Mesodermal cell (in vitro differentiated cells): ENCODE measurements at regions not wholly inside any gene's neighbourhood (a gene's known extent, or its start where the extent isn't known, plus 50 kb on each side); places are given as distances from the start of the nearest gene placed in this dataset.
"Not testable (repeated sequence)": the region's sequence is repeated elsewhere in the genome, so short reads cannot be mapped to it uniquely, and the experiment has no call there.

Source experiments
- H3K27ac ChIP-seq: 2 replicates; pipeline ENCODE4 v1.7.0; 2013; ENCODE audit warnings: mild to moderate bottlenecking, low read depth, low read length, moderate library complexity; ENCODE audit not compliant: severe bottlenecking
- H3K36me3 ChIP-seq: 2 replicates; pipeline ENCODE4 v1.7.1; 2013; ENCODE audit warnings: mild to moderate bottlenecking, low read length, moderate library complexity; ENCODE audit not compliant: control insufficient read depth, insufficient read depth
- H3K4me1 ChIP-seq: one replicate; pipeline ENCODE4 v1.7.1; 2013; ENCODE audit warnings: mild to moderate bottlenecking, low read length; ENCODE audit not compliant: insufficient read depth, control insufficient read depth, poor library complexity, severe bottlenecking
- H3K4me3 ChIP-seq: 2 replicates; pipeline ENCODE4 v1.7.0; 2013; ENCODE audit warnings: low read length, control low read depth, mild to moderate bottlenecking; ENCODE audit not compliant: insufficient read depth, poor library complexity, severe bottlenecking; ENCODE audit errors: extremely low read depth
- H3K9me3 ChIP-seq: 2 replicates; pipeline ENCODE4 v1.7.1; 2013; ENCODE audit warnings: mild to moderate bottlenecking, low read length, moderate library complexity; ENCODE audit not compliant: control insufficient read depth
- WGBS, 2 experiments: methylation state at CpG; one replicate each; pipeline ENCODE4 v1.1.5; 2013; ENCODE audit warnings: missing lambda C conversion rate in 2 of 2; ENCODE audit not compliant: insufficient coverage in 2 of 2; 5-methylcytosine and 5-hydroxymethylcytosine counted together

GRCh38 chr12:131230340-131231031, 276.8 kb downstream of the ADGRD1 start:
- WGBS, 2 experiments: 85 to 91% methylated on average over 16 of the region's 17 CpGs
- Histone ChIP-seq H3K36me3 (no peaks in the 10 kb centered on the region), H3K4me1 (peaks cover 8% of the 10 kb centered on the region), H3K4me3 (no peak overlapping the region), H3K27ac (no peak overlapping the region), H3K9me3 (no peaks in the 10 kb centered on the region)

- no peaks in the 10 kb centered on the region for H3K36me3 ChIP-seq
- WGBS, 2 experiments: 87 to 91% methylated on average over 19 to 22 of the region's 23 CpGs
Observed at GRCh38 chr12:131231032-131231980, 277.6 kb downstream of the ADGRD1 start.

GRCh38 chr12:131232036-131232435, 278.3 kb downstream of the ADGRD1 start:
- 87 to 94% methylated on average over 2 to 4 of the region's 5 CpGs for WGBS, 2 experiments
- peaks cover 8% of the 10 kb centered on the region for H3K4me1 ChIP-seq
- H3K36me3 ChIP-seq: no peaks in the 10 kb centered on the region
- H3K4me3 ChIP-seq: no peak overlapping the region
- H3K9me3 ChIP-seq: no peaks in the 10 kb centered on the region
- H3K27ac ChIP-seq: no peak overlapping the region

More at GRCh38 chr12:131231032-131231980, 277.6 kb downstream of the ADGRD1 start:
- no peak overlapping the region for H3K4me3 ChIP-seq
- H3K9me3 ChIP-seq: no peaks in the 10 kb centered on the region
- H3K4me1 ChIP-seq: peaks cover 8% of the 10 kb centered on the region
- H3K27ac ChIP-seq: no peak overlapping the region

GRCh38 chr12:131232872-131233271, 279.2 kb downstream of the ADGRD1 start:
- H3K27ac ChIP-seq, H3K4me3 ChIP-seq, H3K36me3 ChIP-seq, H3K4me1 ChIP-seq, H3K9me3 ChIP-seq: not testable (repeated sequence)
- 98% methylated on average over 5 of the region's 14 CpGs; no CpG with 5 or more reads in 1 of the 2 experiments for WGBS, 2 experiments

GRCh38 chr12:131233850-131234789, 280.4 kb downstream of the ADGRD1 start:
- not testable (repeated sequence) for H3K4me1 ChIP-seq, H3K36me3 ChIP-seq, H3K27ac ChIP-seq, H3K9me3 ChIP-seq, H3K4me3 ChIP-seq
- WGBS, 2 experiments: 84 to 90% methylated on average over 8 of the region's 16 CpGs

GRCh38 chr12:131234841-131235271, 281.1 kb downstream of the ADGRD1 start:
- WGBS, 2 experiments: 17% methylated on average over 2 of the region's 8 CpGs; no CpG with 5 or more reads in 1 of the 2 experiments
- H3K36me3 ChIP-seq, H3K27ac ChIP-seq, H3K4me1 ChIP-seq, H3K4me3 ChIP-seq, H3K9me3 ChIP-seq: not testable (repeated sequence)

GRCh38 chr12:131235871-131236271, 282.2 kb downstream of the ADGRD1 start:
- 67 to 90% methylated on average over 1 to 5 of the region's 12 CpGs for WGBS, 2 experiments
- H3K4me3 ChIP-seq: no peak overlapping the region
- no peaks in the 10 kb centered on the region for H3K9me3 ChIP-seq
- H3K4me1 ChIP-seq: no peaks in the 10 kb centered on the region
- H3K36me3 ChIP-seq: no peaks in the 10 kb centered on the region
- H3K27ac ChIP-seq: no peak overlapping the region

GRCh38 chr12:131239384-131240094, 285.8 kb downstream of the ADGRD1 start:
- 82 to 94% methylated on average over 1 to 3 of the region's 7 CpGs for WGBS, 2 experiments
- Histone ChIP-seq H3K27ac (no peak overlapping the region), H3K4me3 (no peak overlapping the region), H3K4me1 (no peaks in the 10 kb centered on the region), H3K9me3 (peaks cover 12% of the 10 kb centered on the region), H3K36me3 (no peaks in the 10 kb centered on the region)

GRCh38 chr12:131241517-131241916, 287.8 kb downstream of the ADGRD1 start:
- Histone ChIP-seq H3K4me3 (no peak overlapping the region), H3K27ac (no peak overlapping the region)

More at GRCh38 chr12:131241517-131241916, 287.8 kb downstream of the ADGRD1 start:
- peaks cover 12% of the 10 kb centered on the region for H3K9me3 ChIP-seq
- H3K36me3 ChIP-seq: no peaks in the 10 kb centered on the region
- no peaks in the 10 kb centered on the region for H3K4me1 ChIP-seq
